LHCN-M2 (cell line): ENCODE measurements at regions not wholly inside any gene's neighbourhood (a gene's known extent, or its start where the extent isn't known, plus 50 kb on each side); places are given as distances from the start of the nearest gene placed in this dataset.
"Not testable (repeated sequence)": the region's sequence is repeated elsewhere in the genome, so short reads cannot be mapped to it uniquely, and the experiment has no call there.

Source experiments
- DNase-seq: peaks from one replicate; pipeline ENCODE4 v3.0.0-alpha.2; 2012; ENCODE audit warnings: low read depth

DNA sequence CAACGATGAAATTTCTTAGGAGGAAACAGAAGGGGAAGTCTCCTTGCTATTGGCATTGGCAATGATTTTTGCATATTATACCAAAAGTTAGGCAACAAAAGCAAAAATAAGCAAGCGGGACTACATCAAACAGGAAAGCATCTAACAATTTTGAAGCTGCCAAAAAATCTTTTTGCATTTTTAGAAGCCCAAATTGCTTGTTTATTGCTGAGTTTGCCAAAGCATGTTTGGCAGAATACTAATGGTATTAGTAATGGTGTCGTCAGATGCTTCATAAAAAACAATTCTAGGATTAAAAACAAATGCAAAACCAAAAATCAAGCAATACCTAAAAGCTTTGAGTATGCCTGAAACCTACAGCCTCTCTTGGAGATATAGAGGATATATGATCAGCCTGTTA is 80.0 kb downstream of the GALR1 start:
- no peak for DNase-seq

DNA sequence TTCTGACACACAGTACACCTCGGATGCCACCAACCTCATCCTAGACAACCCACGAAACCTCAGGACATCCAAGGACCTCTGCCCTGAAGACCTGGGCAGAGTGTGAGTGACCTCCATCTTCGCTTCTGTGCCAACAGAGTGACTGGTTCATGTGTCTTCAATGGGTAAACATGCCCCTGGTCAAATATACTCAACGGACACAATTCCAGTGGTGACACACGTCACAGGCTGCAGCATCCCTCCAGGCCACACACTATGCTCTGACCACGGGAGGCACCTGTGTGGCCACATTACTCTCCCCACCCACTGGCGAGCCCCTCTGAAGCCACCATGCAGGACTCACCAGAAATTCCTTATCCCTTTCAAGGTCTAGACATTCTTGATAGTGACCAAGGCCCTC is 85.2 kb downstream of the GALR1 start:
- no peak for DNase-seq

DNA sequence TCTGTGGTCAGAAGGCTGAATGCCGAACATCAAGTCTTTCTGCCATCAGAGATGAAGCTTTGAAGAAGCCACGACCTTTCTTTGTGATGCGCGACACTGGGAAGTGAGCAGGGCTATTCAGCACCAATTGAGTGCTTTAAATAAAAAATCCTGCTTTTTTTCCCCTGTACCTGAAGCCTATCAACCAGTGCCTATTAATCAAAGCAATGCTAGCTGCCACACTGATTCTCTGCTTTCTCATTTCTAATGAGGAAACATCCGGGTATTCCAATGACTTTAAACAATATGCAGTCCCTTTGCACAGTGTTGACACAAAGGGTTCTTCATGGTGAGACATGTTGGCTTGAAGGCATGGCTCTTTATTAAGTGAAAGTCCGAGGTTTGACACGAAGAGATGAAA is 88.0 kb downstream of the GALR1 start:
- no peak for DNase-seq

DNA sequence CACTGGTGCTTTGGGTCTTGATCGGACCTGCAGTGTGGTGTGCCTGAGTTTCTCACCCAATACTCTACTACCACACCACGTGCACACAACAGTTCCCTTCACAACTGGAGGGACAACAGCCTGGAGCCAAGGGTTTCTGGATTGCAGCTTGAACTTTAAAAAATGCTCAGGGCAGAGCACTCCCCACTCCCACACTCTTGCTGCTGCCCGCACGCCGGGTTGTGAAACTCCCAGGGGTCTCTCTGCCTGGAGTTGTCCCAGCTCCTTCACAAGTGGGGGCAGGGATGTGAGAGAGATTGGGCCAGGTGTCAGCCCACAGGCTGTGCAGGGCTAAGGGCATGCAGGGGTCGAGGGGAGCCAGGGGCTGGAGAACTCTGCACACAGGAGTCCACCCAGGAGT is 89.4 kb downstream of the GALR1 start:
- no peak for DNase-seq

DNA sequence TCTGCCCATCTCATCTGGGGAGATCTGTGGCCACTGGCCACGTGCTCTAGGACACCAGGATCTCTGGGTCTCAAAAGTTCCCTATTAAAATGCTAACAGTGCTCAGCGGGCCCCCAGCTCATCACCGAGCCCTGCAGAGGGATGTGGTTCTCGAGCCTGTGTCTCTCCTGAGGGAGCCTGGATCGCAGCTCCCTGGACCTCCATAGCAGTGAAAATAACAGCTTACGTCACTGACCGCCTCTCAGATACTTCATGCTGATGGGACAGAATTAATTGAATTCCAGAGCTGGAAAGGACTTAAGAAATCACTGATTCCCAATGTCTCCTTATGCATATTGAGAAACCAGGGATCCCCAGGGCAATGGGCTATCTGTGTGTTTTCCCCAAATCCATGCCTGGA is 90.0 kb downstream of the GALR1 start:
- DNase-seq: no peak

DNA sequence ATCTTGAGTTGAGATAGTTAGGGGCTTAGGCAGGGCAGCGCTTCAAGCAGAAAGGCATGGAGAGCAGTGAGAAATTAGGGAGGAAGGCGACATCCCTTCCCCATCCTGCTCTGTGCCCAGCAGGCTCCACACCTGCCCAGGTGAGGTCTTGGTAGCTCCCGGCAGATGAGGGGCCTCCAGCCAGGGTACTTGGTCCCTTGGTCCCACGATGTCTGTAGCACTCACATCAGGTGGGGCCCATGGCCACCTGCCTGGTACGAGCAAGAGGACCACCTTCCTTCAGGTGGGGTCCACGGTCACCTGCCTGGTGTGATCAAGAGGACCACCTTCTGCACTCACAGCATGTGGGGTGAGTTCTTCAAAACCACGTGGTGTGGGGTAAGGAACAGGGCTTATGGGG is 91.2 kb downstream of the GALR1 start:
- no peak for DNase-seq

DNA sequence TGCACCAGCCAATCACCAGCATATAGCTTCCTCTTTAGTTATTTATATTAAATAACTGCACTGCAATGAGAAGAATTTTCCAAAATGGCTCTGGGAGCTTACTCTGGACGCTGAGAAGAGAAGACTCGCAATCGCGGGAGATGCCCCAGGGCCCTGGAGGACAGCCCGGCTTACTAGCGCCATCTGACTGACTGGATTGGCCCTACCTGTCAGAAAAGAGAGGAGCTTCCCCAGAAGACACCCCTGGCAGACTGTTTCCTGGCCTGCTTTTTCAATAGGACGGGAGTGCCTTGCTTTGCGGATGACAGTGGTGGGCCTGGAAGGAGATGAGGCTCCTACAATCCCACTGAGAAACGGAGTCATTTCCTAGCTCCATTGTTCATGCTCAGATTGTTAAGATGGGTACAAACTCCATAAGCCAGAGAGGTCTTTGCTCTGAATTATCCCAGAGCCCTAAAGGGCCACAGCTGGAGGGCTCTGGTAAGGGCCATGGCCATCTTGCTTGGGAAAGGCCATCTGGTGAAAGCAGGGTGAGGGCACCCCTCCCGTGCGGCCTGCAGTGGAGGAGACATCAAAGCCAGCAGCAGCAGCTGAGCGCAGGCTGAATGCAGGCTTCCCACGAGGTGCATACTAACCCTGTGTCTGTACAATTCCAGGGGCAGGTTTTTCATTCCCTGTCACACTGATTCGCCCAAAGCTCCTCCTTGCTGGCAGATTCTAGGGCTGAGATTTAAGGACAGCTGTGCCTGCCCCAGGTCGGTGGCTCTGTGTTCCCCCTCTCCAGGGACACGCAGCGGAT is 92.1 kb downstream of the GALR1 start:
- no peak for DNase-seq

DNA sequence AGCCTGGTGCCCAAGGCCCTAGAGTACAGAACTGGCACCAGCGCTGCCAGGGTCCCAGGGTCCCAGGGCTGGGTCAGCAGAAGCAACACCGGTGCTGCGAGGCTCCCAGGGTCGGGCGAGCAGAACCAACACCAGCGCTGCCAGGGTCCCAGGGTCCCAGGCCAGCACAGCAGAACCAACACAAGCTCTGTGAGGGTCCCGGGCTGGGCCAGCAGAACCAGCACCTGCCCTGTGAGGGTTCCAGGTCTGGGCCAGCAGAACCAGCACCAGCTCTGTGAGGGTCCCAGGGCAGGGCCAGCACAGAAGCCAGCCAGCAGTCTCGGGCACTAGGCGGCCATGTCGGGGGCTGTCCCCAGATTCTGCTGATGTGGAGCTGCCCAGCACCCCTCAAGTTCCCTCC is 93.1 kb downstream of the GALR1 start:
- DNase-seq: no peak

DNA sequence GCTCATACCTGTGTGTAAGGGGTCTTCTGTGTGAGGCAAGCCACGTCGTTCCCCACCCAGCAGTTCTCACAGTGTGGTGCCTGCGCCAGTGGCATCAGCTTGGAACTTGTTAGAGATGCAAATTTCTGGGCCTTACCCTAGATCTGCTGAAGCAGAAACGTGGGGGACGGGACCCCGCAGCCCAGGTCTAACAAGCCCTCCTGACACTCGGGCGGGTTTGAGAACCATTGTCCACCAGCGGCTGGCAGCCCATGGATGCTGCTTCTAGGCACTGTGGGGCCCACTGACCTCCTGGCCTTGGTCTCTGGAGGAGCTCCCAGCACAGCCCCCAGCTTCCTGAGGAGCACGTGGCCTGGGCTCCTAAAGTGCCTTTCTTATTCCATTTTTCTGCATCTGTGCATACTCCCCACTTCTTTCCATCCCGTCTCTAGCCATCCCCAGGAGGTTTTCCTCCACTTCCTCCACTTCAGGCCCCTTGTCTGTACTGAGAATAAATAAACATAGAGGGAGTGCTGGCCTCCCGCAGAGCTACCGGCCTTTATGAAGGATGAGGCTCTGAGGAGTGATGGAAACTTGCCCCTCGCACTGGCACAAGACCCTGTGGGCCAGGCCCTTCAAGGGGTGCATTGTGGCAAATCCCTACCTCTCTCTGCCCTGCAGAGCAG is 94.3 kb downstream of the GALR1 start:
- no peak for DNase-seq

DNA sequence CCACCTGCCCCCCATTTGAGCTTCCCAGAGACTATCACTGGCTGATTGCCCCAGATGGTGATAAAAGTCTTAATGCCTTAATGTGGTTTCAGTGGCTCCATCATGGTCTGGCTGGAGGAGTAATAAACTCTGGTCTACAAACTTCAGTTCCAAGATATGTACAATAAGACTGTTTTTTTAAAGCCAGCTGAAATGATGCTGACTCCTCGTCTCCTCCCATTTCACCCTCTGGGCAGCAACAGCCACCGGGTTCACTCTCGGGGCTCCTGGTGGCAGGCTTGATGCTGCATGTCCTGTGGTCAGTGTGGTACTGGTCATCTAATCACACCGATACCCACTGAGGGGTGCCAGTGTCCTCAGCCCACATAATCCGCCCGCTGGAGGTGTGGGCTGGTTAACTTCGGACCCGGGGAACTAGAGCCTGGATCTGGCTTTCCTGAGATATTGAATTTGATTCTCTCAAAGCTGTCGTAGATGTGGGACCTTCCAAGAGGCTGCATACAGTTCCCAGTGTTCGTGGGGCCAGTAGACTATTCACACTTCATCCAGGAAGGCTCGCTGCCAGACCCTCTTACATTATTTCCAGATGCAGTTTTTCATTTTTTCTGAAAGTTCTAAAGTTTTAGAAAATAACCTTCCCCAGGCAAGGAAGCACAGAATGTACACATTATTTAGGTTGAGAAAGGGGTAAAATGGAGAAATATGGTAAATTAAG is 95.3 kb downstream of the GALR1 start:
- no peak for DNase-seq

DNA sequence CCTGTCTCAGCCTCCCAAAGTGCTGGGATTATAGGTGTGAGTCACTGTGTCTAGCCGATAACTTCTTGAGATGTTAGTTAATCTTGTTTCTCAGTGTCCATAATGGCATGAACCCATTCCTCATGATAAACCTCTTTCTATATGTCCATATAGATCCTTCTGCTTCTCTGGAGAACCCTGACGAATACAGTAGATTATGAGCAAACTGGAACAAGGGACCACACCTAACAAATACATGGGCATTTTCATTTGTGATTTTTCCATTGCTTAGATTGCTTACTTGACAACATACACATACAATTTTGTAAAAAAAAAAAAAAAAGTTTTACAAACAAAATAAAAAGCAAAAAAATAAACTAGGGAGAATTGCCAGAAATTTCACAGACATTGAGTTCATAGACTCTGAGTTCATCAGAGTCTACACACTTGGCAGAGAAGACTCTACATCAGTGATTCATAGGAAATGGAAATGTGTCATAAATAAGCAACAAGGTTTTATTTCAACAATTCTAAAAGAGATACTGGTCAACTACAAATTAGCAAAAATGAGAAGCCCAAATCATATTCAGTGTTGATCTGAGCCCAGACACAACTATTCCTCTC is 96.7 kb downstream of the GALR1 start:
- no peak for DNase-seq

DNA sequence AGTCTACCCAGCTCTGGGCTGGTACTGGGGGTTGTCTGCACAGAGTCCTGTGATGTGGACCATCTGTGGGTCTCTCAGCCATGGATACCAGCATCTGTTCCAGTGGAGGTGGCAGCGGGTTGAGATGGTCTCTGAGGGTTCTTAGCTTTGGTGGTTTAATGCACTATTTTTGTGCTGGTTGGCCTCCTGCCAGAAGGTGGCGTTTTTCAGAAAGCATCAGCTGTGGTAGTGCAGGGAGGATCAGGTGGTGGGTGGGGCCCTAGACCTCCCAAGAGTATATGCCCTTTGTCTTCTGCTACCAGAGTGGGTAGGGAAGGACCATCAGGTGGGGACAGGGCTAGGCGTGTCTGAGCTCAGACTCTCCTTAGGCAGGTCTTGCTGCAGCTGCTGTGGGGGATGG is 103.7 kb downstream of the GALR1 start:
- DNase-seq: not testable (repeated sequence)

DNA sequence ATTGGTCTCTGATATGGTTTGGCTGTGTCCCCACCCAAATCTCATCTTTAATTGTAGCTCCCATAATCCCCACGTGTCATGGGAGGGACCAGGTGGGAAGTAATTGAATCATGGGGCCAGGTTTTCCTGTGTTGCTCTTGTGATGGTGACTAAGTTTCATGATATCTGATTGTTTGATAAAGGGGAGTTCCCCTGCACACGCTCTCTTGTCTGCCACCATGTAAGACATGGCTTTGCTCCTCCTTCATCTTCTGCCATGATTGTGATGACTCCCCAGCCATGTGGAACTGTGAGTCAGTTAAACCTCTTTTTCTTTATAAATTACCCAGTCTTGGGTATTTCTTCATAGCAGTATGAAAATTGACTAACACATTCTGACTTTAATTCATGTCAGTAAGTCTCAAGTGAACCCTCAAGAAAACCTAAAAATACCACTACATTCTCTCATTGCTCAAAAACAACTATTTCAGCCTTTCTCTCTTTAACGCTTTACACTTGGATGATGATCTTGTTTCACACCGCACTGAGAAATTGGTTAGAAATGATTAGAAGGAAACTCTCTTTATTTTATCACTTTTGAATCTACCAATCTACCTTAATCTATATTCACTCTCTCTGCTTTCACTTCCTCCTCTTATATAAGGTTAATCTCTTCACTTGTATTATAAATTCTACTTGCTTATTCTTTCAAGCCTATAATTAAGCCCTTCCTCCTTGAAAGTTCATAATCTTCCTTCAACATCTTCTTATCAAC is 110.1 kb downstream of the GALR1 start:
- DNase-seq: no peak

DNA sequence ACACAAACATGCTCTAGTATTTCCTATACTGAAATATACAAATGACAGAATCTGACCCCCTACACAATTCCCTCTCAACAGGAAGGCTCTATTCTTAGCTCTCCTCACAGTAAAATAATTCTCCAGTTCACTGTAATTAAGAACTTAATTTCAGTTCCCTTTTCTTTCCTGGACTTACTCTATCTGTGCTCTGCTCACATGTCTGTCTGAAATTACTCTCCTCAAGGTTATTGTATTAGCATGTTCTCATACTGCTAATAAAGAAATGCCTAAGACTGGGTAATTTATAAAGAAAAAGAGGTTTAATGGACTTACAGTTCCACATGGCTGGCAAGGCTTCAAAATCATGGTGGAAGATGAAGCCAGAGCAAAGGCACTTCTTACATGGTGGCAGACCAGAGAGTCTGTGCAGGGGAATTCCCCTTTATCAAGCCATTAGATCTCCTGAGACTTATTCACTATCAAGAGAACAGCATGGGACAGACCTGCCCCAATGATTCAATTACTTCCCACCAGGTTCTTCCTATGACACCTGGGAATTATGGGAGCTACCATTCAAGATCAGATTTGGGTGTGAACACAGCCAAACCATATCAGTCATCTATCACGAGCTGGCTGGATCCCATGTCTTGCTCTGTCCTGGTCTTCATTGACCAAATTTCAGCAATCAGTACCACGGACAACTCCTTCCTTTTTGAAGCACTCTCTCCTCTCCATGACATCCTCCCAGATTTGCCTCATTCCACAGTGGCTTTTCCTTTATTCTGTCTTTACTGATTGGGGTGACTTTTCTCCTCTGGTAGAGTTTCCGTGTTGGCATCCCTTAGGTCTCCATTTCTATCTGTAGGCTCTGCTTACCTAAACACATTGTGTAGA is 110.9 kb downstream of the GALR1 start:
- DNase-seq: no peak

DNA sequence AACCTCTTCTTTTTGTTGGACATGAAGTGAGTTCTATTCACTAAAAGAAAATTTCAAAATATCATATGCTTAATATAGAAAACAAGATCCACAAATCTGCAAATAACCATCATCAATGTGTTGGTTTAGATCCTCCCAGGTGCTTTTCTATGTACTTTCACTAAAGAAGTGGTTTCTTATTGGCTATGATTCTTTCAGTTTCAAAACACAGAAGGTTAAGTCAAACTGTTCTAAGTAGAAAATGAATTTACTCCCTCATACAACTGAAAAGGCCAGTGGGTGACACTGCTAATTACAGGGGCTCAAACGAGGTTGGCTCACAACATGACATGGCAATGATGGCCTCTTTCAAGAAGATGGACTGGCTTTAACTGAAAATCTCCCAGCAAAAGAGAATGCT is 111.7 kb downstream of the GALR1 start:
- no peak for DNase-seq

DNA sequence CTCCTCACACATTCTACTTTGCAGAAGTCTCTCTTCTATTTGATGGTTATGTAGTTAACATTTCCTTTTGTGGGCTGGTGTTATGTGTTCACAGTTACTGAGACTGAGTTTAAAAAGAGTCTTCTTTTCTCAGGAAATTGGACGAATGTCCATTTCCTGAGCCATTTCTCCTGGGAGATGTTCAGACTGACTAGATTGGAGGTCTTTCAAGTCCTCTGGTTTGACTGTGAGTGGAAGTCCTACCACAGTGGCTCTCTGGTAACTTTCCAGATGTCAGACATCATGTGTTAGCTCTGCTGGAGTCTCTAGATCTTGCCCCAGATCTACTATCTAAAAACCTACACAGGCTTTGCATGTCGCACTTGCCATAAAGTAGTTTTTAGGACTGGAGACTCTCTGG is 116.0 kb downstream of the GALR1 start:
- no peak for DNase-seq

DNA sequence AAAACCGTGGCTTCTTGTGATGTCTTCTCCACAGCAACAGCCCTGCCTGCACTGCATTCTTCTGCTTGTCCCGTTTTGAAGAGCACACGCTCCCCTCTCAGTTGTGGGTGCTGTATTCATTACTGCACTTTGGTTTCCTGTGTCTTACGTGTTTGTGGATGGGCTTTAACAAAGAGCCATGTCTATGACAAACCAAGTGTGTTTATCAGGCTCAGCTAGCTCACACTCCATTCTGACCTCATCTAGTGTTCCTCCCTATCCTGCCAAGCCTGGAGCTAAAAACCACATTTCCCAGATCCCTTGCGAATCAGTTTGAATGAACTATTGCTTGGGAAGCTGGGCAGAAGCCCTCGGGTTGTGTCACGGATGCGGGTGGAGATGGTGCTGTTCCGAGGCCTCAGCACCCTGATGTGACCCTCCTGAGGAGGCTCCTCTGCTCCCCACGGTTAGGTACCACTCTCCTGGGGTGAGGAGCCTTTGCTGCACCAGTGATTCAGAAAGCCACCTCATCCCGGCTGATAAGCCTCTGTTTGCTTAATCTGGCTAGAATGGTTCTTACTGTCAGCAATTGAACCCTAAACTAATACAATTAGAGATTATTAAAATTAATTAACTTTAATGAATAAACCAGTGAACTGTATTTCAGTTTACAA is 116.5 kb downstream of the GALR1 start:
- no peak for DNase-seq

DNA sequence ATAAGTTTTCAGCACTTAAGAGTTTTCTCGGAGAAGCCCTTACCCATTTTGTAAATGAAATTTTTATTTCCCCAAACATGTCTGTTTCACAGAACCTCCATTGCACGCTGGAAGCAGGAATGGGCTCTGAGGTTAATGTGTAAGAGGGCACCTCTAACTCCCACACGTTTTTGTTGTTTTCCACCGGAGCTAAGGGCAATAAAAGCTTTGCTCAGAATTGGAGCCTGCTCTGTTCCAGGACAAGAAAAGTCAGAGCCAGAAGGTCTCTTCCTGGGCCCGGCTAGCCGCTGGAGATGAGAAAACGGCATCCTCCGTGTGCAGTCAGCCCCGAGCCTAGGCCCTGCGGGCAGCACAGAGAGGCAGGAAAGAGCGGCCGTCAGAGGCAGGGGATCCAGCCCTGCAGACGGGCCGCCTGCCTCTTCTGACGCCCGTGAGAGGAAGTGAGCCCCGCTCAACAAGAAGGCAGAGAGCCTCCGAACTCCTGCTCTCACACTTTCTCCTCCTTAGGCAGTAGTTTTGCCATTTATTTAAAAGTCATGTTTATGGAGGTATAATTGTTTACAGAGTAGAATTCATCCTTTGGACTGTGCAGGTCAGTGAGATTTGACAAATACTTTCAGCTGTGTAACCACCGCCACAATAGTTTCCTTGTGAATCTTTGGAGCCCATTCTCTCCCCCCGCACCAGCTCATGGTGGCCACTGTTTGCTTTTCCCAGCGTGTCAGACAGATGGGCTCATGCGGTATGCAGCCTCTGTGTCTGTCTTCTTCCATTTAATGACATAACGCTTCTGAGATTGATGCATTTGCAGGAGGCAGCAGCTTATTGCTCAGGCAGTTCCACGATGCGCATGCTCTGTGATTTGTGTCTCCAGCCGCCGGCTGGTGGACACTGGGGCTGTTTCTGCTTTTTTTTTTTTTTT is 117.3 kb downstream of the GALR1 start:
- peak; percentile 5 for DNase-seq

DNA sequence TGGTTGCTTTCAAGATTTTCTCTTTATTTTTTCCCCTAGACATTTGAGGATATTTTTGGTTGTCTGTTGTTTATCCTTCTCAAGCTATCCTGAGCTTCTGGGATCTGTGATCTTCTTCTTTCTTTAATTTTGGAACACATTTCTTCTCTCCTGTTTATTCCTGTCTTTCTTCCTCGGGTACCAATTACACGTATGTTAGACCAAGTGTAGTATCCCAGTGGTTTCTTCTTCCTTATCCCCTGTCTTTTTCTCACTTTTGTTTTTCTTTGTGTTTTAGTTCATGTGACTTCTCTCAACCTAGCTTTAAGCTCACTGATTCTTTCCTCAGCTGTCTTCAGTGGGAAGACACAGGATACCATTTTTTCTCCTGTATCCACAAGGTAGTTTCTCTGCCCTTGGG is 120.0 kb downstream of the GALR1 start:
- DNase-seq: no peak
